Fibroblast of skin of right biceps (primary cell): ENCODE measurements at regions not wholly inside any gene's neighbourhood (a gene's known extent, or its start where the extent isn't known, plus 50 kb on each side); places are given as distances from the start of the nearest gene placed in this dataset.

Experiments
- DNase-seq: peaks from one replicate; pipeline ENCODE4 v3.0.0-alpha.2; 2013

- no peak for DNase-seq
These were observed 84.9 kb upstream of the DIO3 start for GRCh38 chr14:101476258-101476915.

GRCh38 chr14:101476916-101477553, 84.3 kb upstream of the DIO3 start:
- no peak for DNase-seq

- DNase-seq = no peak
These were observed 83.6 kb upstream of the DIO3 start for GRCh38 chr14:101477648-101478047.

GRCh38 chr14:101478096-101478495, 83.2 kb upstream of the DIO3 start:
- DNase-seq = no peak

- no peak for DNase-seq
These were observed 82.4 kb upstream of the DIO3 start for GRCh38 chr14:101478796-101479410.

GRCh38 chr14:101480022-101480746, 81.1 kb upstream of the DIO3 start:
- DNase-seq = no peak

GRCh38 chr14:101480747-101481530, 80.4 kb upstream of the DIO3 start:
- DNase-seq = peak; percentile 28

- no peak for DNase-seq
These were observed 79.7 kb upstream of the DIO3 start for GRCh38 chr14:101481557-101481956.

- DNase-seq = no peak
These were observed 79.2 kb upstream of the DIO3 start for GRCh38 chr14:101482066-101482465.

GRCh38 chr14:101483829-101484228, 77.5 kb upstream of the DIO3 start:
- DNase-seq = no peak

GRCh38 chr14:101489092-101489760, 72.1 kb upstream of the DIO3 start:
- no peak for DNase-seq

- DNase-seq = no peak
These were observed 70.5 kb upstream of the DIO3 start for GRCh38 chr14:101490771-101491170.

- no peak for DNase-seq
These were observed 69.5 kb upstream of the DIO3 start for GRCh38 chr14:101491841-101492240.

GRCh38 chr14:101492716-101493115, 68.6 kb upstream of the DIO3 start:
- DNase-seq = no peak

GRCh38 chr14:101494826-101495225, 66.5 kb upstream of the DIO3 start:
- DNase-seq = no peak

GRCh38 chr14:101495284-101495683, 66.0 kb upstream of the DIO3 start:
- no peak for DNase-seq

- DNase-seq = no peak
These were observed 65.2 kb upstream of the DIO3 start for GRCh38 chr14:101495827-101496775.

GRCh38 chr14:101496776-101497683, 64.3 kb upstream of the DIO3 start:
- no peak for DNase-seq

GRCh38 chr14:101497684-101498525, 63.4 kb upstream of the DIO3 start:
- DNase-seq = no peak
